ENCODE measurements at regions not wholly inside any gene's neighbourhood (a gene's known extent, or its start where the extent isn't known, plus 50 kb on each side); places are given as distances from the start of the nearest gene placed in this dataset.
"Not testable (repeated sequence)": the region's sequence is repeated elsewhere in the genome, so short reads cannot be mapped to it uniquely, and the experiment has no call there.

DNA sequence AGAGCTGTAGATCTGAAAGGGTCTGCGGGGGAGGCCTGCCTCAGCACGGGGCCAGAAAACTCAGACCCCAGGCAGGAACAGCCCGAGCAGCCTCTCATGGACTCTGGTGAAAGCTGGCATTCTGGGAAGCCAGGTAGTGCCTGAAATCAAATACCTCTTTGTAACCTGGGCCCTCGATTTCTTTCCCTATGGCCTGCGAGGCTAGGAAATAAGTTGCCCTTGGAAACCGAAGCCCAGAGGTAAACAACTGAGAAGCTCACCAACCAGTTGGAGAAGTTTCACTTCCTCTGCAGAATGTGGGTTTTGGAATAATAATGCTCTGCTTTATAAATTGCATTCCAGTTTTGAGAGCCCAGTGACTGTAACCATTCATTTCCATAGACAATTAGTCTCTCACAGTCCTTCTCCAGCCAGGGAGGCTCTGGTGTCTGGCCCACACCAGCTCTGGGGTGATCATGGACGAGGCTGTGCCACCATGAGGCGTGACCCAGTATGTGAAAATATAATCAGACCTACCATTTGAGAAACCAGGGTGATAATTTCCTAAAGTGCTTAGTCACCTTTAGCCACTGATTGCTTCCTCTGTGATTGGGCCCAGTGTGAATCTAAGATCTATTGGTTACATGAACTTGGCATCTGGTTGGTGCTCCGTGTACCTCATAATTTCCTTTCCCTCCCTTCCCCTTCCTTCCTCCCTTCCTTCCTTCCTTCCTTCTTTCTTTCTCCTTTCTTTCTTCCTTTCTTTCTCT lies 133.1 kb upstream of the PELI1 start:
- Histone ChIP-seq H3K36me3 (ENCODE audit: control insufficient read depth in 2 of 2, insufficient read depth in 2 of 2, low read length in 2 of 2) (no peaks in the 10 kb centered on the region), H3K4me3 (ENCODE audit: low read length in 2 of 2) (no peak overlapping the region), H3K9me3 (ENCODE audit: control insufficient read depth in 2 of 2, low read length in 2 of 2) (no peaks in the 10 kb centered on the region), H3K9ac (ENCODE audit: low read depth in 1 of 2, low read length in 2 of 2) (no peak overlapping the region), H3K27ac (ENCODE audit: low read depth in 2 of 2, low read length in 2 of 2) (peak overlapping the region in 1 of 2 donors; percentile 2), H3K4me1 (ENCODE audit: control insufficient read depth in 2 of 2, insufficient read depth in 2 of 2, low read length in 2 of 2) (peaks cover 12 to 18% of the 10 kb centered on the region in 2 donors), H3K27me3 (ENCODE audit: control insufficient read depth in 2 of 2, insufficient read depth in 2 of 2, low read length in 2 of 2) (no peaks in the 10 kb centered on the region)

DNA sequence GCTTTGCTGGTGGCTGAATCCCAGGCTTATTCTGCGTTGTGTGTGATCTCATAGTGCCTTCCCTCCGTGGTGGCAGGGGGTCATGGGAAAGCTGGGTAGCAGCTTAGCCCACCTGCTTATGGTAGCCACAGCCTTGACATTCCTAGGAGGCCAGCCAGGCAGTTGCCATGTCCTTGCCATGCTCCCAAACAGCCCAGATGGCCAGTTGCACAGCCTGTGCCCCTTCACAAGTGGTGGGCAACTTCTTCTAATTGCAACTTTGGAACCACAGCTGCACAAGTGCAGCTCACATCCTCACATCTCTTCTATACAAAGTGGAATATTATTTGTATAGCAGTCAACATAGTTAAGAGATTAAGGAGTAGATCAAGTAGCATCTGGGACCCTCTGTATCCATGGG lies 136.6 kb upstream of the PELI1 start:
- not testable (repeated sequence) for H3K36me3 ChIP-seq (ENCODE audit: control insufficient read depth in 2 of 2, insufficient read depth in 2 of 2, low read length in 2 of 2); H3K27me3 ChIP-seq (ENCODE audit: control insufficient read depth in 2 of 2, insufficient read depth in 2 of 2, low read length in 2 of 2); H3K4me1 ChIP-seq (ENCODE audit: control insufficient read depth in 2 of 2, insufficient read depth in 2 of 2, low read length in 2 of 2); H3K27ac ChIP-seq (ENCODE audit: low read depth in 2 of 2, low read length in 2 of 2); H3K9ac ChIP-seq (ENCODE audit: low read depth in 1 of 2, low read length in 2 of 2); H3K4me3 ChIP-seq (ENCODE audit: low read length in 2 of 2); H3K9me3 ChIP-seq (ENCODE audit: control insufficient read depth in 2 of 2, low read length in 2 of 2)

DNA sequence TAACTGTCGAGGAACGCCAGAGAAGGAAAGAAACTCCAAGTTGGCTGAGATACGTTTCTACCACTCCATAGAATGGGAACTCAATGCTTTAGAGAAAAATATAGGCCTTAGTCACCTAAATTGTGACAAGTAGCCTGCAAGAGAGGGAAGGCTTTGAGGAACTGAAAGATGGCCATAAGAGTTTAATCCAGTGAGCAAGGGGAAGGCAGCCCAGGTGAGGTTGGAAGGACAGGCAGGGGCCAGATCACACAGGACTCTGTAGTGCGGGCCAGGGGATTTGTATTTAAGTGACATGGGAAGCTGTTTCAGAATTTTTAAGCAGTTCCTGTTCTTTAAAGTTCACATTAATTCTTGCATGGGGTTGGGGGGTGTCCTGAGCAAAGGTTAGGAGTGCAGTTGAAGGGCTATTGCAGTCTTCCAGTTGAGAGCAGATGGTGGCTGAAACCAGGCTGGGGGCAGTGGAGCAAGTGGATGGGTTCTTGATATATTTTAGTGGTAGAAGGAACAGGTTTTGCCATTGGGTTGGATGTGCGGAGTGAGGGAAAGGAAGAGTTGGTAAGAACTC lies 138.9 kb upstream of the PELI1 start:
- Histone ChIP-seq H3K27ac (ENCODE audit: low read depth in 2 of 2, low read length in 2 of 2) (peak overlapping the region in 1 of 2 donors; percentile 65), H3K9me3 (ENCODE audit: control insufficient read depth in 2 of 2, low read length in 2 of 2) (no peaks in the 10 kb centered on the region), H3K27me3 (ENCODE audit: control insufficient read depth in 2 of 2, insufficient read depth in 2 of 2, low read length in 2 of 2) (no peaks in the 10 kb centered on the region), H3K9ac (ENCODE audit: low read depth in 1 of 2, low read length in 2 of 2) (peak overlapping the region in 1 of 2 donors; percentile 35), H3K4me1 (ENCODE audit: control insufficient read depth in 2 of 2, insufficient read depth in 2 of 2, low read length in 2 of 2) (peaks cover 3 to 6% of the 10 kb centered on the region in 2 donors), H3K4me3 (ENCODE audit: low read length in 2 of 2) (peak overlapping the region in 1 of 2 donors; percentile 48), H3K36me3 (ENCODE audit: control insufficient read depth in 2 of 2, insufficient read depth in 2 of 2, low read length in 2 of 2) (no peaks in the 10 kb centered on the region)

DNA sequence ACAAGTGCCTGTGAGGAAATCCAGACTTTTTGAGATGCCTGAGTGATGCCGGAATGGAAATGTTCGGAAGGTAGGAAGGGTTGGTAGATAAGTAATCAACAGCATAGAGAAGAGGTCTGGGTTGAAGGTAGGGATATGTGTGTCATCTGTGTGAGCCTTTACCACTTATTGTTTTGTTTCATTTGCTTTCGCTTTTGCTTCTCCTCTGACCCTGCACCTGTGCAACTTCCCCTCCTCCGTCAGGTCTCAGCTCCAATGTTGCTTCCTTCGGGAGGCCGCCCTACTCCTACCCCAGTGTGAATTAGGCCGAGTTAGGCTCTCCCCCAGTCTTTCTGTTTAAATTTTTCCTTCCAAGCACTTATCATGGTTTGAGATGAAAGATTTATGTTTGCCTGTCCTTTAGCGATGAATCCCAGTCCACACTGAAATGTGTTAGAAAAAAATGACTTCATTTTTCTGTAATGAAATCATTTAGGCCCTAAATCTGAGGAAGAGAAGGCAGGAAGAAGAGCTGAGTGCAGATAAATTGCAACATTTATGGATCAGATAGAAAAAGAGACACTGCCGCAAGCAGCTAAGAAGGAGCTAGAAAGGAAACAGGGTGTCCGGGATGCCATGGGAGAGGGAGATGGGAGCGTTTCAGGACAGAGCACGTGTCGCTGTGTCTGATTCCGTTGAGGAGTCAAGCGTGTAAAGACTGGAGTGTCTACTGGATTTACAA lies 139.6 kb upstream of the PELI1 start:
- H3K9ac ChIP-seq (ENCODE audit: low read depth in 1 of 2, low read length in 2 of 2): peak overlapping the region in 1 of 2 donors; percentile 35
- peaks cover 3 to 6% of the 10 kb centered on the region in 2 donors for H3K4me1 ChIP-seq (ENCODE audit: control insufficient read depth in 2 of 2, insufficient read depth in 2 of 2, low read length in 2 of 2)
- H3K27ac ChIP-seq (ENCODE audit: low read depth in 2 of 2, low read length in 2 of 2): peak overlapping the region in 1 of 2 donors; percentile 65
- H3K9me3 ChIP-seq (ENCODE audit: control insufficient read depth in 2 of 2, low read length in 2 of 2): no peaks in the 10 kb centered on the region
- peak overlapping the region; percentile 10 to 48 for H3K4me3 ChIP-seq (ENCODE audit: low read length in 2 of 2)
- H3K36me3 ChIP-seq (ENCODE audit: control insufficient read depth in 2 of 2, insufficient read depth in 2 of 2, low read length in 2 of 2): no peaks in the 10 kb centered on the region
- H3K27me3 ChIP-seq (ENCODE audit: control insufficient read depth in 2 of 2, insufficient read depth in 2 of 2, low read length in 2 of 2): no peaks in the 10 kb centered on the region

DNA sequence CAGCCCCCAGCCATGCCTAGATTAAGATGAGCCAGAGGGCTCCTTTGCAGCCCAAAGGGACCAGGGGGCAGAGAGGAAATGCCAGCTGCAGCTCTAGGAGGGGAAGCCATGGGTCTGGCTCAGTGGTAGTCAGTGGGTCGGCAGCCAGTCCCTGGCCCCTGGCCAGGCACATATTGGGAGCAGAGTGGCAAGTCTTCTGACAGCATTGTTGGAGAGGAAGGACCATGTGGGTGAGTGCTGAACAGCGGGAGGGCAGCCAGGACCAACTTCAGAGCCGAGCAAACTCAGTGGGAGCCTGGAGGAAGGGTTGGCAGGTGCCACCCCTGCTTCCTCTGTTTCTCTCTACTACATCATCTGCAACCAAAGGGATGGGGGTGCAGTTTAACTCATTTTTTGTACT lies 140.5 kb upstream of the PELI1 start:
- Histone ChIP-seq H3K9me3 (ENCODE audit: control insufficient read depth in 2 of 2, low read length in 2 of 2) (no peaks in the 10 kb centered on the region), H3K27ac (ENCODE audit: low read depth in 2 of 2, low read length in 2 of 2) (no peak overlapping the region), H3K9ac (ENCODE audit: low read depth in 1 of 2, low read length in 2 of 2) (no peak overlapping the region), H3K36me3 (ENCODE audit: control insufficient read depth in 2 of 2, insufficient read depth in 2 of 2, low read length in 2 of 2) (no peaks in the 10 kb centered on the region), H3K4me1 (ENCODE audit: control insufficient read depth in 2 of 2, insufficient read depth in 2 of 2, low read length in 2 of 2) (peaks cover 3 to 6% of the 10 kb centered on the region in 2 donors), H3K27me3 (ENCODE audit: control insufficient read depth in 2 of 2, insufficient read depth in 2 of 2, low read length in 2 of 2) (no peaks in the 10 kb centered on the region), H3K4me3 (ENCODE audit: low read length in 2 of 2) (no peak overlapping the region)

DNA sequence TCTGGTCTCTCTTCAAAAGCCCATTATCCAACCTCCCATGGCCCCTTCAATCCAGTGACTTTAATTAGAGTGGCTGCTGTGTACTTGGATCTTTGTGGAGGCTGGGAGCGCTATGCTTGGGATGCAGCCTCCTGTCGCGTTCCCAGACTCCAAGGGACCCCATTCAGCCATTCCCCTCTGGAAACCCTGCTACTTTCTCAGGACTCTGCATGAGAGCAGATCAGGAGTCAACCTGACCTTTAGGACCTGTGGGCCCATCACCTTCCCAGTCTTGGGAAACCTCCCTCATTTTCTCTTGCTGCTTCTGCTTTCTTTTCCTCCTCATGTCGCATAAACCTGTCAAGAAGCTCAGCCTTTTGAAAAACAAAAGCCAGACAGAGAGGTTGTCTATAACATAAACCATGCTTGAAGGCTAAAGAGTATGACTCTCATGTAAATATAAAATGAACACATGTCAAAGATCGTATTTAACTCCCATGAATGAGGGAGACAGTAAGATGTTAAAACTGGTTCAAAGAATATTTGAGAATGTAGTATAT lies 143.1 kb upstream of the PELI1 start:
- H3K4me1 ChIP-seq (ENCODE audit: control insufficient read depth in 2 of 2, insufficient read depth in 2 of 2, low read length in 2 of 2): peaks cover 3 to 6% of the 10 kb centered on the region in 2 donors

DNA sequence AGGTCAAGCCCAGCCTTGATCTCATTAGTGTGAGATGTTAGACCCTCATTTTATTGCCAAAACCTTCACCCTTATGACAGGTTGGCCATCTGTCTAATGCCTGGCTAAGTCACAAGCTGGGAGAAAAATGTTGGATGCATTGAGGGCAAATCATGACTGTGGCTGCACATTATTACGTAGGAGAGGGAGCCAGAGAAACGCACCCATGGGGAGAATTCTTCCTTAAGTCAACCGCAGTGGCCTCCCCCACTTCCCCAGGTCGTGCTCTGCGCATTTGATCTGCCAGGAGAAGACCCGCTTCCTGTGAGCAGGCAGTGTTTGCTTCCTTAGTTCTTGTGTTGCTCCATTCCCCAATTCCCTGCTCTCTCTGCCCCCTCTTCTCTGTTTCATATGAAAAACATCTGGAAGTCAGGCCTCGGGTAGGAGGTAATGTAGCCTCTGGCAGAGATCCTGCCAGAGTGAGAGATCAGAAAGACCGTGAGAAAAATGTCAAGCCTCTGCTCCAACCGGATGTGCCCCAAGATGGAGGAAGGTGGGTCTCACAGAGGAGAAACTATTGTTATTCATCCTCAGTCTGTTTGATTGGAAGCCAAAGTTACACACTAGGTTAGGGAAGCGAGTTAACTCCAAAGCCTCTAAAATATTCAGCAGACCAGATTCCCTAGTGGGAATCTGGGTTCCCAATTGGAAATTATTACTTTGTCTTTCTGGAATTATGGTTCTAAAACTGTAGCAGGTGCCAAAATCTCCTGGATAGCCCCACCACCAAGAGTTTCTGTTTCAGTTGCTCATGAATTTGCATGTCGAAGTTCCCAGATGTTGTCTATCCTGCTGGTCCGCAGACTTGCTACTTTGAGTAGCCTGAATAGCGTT lies 144.3 kb upstream of the PELI1 start:
- Histone ChIP-seq H3K4me1 (ENCODE audit: control insufficient read depth in 2 of 2, insufficient read depth in 2 of 2, low read length in 2 of 2) (peaks cover 1 to 3% of the 10 kb centered on the region in 2 donors), H3K9ac (ENCODE audit: low read depth in 1 of 2, low read length in 2 of 2) (no peak overlapping the region), H3K9me3 (ENCODE audit: control insufficient read depth in 2 of 2, low read length in 2 of 2) (no peaks in the 10 kb centered on the region), H3K4me3 (ENCODE audit: low read length in 2 of 2) (no peak overlapping the region), H3K27ac (ENCODE audit: low read depth in 2 of 2, low read length in 2 of 2) (no peak overlapping the region), H3K27me3 (ENCODE audit: control insufficient read depth in 2 of 2, insufficient read depth in 2 of 2, low read length in 2 of 2) (no peaks in the 10 kb centered on the region), H3K36me3 (ENCODE audit: control insufficient read depth in 2 of 2, insufficient read depth in 2 of 2, low read length in 2 of 2) (no peaks in the 10 kb centered on the region)

More for the DNA sequence above, 143.1 kb upstream of the PELI1 start:
- Histone ChIP-seq H3K9me3 (ENCODE audit: control insufficient read depth in 2 of 2, low read length in 2 of 2) (no peaks in the 10 kb centered on the region), H3K9ac (ENCODE audit: low read depth in 1 of 2, low read length in 2 of 2) (no peak overlapping the region), H3K27ac (ENCODE audit: low read depth in 2 of 2, low read length in 2 of 2) (no peak overlapping the region), H3K36me3 (ENCODE audit: control insufficient read depth in 2 of 2, insufficient read depth in 2 of 2, low read length in 2 of 2) (no peaks in the 10 kb centered on the region), H3K4me3 (ENCODE audit: low read length in 2 of 2) (no peak overlapping the region), H3K27me3 (ENCODE audit: control insufficient read depth in 2 of 2, insufficient read depth in 2 of 2, low read length in 2 of 2) (no peaks in the 10 kb centered on the region)

DNA sequence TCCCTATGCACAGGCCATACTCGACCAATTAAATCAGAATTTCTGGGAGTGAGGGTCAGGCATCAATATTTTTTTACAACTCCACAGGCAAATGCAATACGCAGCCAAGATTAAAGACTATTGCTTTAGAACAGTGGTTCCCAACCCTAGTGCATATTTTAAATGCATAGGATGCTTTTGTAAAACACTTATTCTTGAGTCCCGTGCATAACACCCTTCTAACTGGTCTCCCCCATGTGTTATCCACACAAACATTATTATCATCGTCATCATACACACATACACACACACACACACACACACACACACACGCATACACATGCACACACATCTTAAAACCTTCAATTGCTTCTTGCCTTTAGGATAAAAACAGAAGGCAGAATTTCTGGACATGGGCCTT lies 145.0 kb upstream of the PELI1 start:
- Histone ChIP-seq H3K4me3 (ENCODE audit: low read length in 2 of 2) (no peak overlapping the region), H3K27me3 (ENCODE audit: control insufficient read depth in 2 of 2, insufficient read depth in 2 of 2, low read length in 2 of 2) (no peaks in the 10 kb centered on the region), H3K9ac (ENCODE audit: low read depth in 1 of 2, low read length in 2 of 2) (no peak overlapping the region), H3K36me3 (ENCODE audit: control insufficient read depth in 2 of 2, insufficient read depth in 2 of 2, low read length in 2 of 2) (no peaks in the 10 kb centered on the region), H3K4me1 (ENCODE audit: control insufficient read depth in 2 of 2, insufficient read depth in 2 of 2, low read length in 2 of 2) (no peaks in the 10 kb centered on the region), H3K9me3 (ENCODE audit: control insufficient read depth in 2 of 2, low read length in 2 of 2) (no peaks in the 10 kb centered on the region), H3K27ac (ENCODE audit: low read depth in 2 of 2, low read length in 2 of 2) (no peak overlapping the region)

DNA sequence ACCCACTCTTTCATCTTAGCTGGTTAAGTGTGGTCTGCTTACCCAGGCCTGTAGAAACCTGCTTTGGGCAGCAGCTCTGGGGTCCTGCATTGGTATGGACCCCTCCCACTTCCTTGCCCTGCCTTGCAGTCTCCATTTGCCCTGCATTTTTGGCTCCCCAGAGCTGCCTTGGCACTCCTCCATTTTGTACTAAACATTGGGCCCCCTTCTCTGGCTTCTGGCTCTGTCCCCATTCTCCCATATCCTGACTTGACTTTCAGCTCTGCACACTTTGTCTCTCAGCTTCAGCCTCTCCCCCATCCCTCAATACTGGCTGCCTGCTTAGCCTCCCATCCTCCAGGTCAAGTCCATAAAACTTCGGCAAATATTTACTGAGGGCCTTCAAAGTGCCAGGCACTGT lies 145.5 kb upstream of the PELI1 start:
- Histone ChIP-seq H3K4me1 (ENCODE audit: control insufficient read depth in 2 of 2, insufficient read depth in 2 of 2, low read length in 2 of 2) (no peaks in the 10 kb centered on the region), H3K27ac (ENCODE audit: low read depth in 2 of 2, low read length in 2 of 2) (no peak overlapping the region), H3K27me3 (ENCODE audit: control insufficient read depth in 2 of 2, insufficient read depth in 2 of 2, low read length in 2 of 2) (no peaks in the 10 kb centered on the region), H3K4me3 (ENCODE audit: low read length in 2 of 2) (no peak overlapping the region), H3K9ac (ENCODE audit: low read depth in 1 of 2, low read length in 2 of 2) (no peak overlapping the region), H3K36me3 (ENCODE audit: control insufficient read depth in 2 of 2, insufficient read depth in 2 of 2, low read length in 2 of 2) (no peaks in the 10 kb centered on the region), H3K9me3 (ENCODE audit: control insufficient read depth in 2 of 2, low read length in 2 of 2) (no peaks in the 10 kb centered on the region)
